ENCODE measurements at regions not wholly inside any gene's neighbourhood (a gene's known extent, or its start where the extent isn't known, plus 50 kb on each side); places are given as distances from the start of the nearest gene placed in this dataset.
"Not testable (repeated sequence)": the region's sequence is repeated elsewhere in the genome, so short reads cannot be mapped to it uniquely, and the experiment has no call there.

- no peak for DNase-seq
These were observed 53.3 kb upstream of the KY start for GRCh38 chr3:134704133-134704532.

DNA sequence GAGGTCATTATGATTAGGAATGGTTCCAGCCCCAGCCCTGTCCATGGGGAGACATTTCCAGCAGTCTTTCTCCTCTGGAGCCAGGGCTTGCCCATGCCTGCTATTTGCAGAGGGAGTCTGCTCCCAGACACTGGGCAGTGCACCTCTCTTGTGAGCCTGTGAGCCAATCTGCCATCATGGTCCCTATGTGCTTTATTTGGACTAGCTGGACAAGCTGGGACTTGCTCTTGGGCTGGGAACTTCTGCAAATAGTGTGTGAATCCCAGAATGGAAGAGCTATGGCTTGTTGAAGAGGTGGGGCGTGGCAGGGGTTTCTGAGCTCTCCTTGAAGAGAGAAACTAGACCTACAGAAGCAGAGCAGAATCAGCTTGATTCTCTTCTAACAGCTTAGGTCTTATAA is 53.7 kb upstream of the KY start:
- DNase-seq: no peak

DNA sequence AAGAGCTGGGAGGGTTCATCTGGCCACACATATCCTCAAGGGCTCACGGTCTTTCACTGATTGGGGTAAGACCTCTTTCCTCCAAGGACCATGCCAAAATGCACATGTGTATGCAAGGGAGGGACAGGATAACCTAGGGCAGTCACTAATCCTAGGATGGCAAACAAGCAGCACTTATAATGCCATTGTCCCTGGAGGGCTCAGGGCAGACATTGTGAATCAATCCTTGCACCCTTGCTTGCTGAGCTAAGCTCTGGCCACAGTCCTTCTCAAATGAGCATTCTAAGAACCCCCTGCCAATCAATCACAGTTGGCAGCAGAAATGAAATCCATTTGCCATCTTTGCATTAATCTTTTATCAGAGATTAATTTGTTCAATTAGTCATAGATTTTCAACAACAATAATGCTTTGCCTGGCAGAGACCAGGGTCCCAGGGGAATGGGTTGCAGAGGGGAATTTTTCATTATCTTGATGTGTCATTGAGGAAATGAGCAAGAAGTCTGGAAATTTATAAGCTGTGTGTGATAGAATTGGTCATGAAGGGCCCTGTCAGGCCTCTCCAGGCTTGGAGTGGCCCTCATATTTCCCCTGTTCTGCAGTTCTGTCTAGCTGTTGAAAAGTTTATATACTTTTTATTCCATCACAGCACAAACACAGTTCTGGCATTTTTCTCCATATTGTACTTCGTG is 57.2 kb upstream of the KY start:
- no peak for DNase-seq

DNA sequence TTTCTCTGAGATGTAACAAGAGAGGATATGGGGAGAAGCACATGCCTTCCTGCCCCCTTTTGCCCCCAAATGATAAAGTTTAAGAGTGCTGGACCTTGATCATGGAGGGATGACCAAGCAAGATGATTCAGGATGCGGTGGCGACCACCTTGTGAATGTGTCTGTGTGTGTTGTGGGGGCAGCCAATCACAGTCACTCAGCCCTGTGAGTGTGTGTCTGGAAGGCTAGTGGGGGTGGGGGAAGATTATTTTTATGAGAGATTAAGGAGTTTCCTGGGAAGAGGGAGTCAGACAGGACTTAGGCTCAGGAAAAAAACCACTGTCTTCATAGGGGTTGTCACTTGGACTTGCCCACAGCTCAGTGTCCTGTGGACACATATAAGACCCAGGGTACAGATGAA is 57.8 kb upstream of the KY start:
- DNase-seq: no peak

- DNase-seq: no peak
These were observed 58.3 kb upstream of the KY start for GRCh38 chr3:134709076-134709475.

DNA sequence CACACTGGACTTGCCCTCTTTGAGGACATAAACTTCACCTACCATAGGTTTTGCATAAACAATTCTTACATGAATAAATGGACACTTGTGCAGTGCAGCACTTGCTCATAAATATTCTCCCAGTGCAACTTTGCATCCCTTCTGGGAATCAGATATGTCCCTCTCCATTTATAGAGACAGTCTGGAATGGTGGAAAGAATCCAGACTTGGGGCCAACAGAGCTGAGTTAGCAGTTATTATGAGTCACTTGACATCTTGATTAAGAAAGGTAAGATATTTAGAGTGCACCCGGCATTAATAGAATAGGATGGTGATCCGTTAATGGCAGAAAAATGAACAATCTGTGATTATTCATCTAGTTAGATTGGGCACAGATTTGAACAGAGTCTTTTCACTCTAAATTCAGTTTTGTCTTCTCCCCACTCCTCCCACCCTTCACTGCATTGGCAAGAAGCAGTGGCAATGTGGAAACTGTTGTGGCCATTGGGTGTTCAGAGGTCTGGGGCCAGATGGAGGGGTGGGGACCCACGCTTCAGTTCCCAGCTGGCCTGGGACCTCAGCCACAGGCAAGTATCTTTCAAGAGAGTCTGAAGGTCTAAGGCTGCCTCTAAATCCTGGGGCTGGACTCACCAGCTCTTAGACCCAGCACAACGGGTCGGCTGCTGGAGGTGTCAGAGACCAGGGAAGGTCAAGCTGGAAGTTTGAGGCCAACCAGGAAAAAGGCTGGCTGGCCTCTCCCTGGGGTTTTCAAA is 58.9 kb upstream of the KY start:
- DNase-seq: no peak

- DNase-seq: no peak
These were observed 59.5 kb upstream of the KY start for GRCh38 chr3:134710313-134710680.

- no peak for DNase-seq
These were observed 60.5 kb upstream of the KY start for GRCh38 chr3:134711284-134711683.

DNA sequence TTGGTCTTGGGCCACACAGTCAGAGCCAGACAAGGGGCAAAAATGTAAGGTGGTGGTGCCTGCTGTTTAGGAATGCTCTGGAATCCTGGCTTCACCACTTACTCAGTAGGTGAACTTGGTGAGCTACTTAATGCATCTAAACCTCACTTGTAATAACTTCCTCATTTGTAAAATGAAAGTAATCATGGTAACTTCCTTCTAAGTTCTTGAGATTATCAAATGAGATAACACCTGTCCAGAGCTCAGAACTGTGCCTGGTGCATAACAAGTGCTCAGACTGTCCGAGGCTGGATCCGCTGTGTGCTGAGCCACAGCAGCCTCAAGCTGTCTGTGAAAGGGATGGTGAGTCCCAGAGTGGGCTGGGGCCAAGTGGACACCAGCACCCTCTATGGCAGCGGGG is 62.8 kb upstream of the KY start:
- no peak for DNase-seq

DNA sequence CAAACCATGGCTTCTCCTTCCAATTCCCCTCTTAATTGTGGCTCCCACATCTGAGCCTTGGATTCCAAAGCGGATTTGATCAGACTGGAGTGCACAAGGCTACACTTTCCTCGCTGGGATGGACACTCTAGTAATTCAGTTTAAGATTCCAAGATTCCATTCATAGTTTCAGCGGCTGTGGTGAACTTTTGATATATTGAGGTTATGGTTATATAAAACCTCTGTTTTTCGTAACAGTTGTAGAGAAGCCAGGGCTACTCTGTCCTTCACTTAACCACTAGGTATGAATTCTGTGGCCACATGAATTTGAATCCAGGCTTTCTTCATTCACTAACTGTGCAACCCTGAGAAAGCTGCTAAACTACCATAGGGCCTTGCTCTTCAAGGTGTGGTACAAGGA is 67.9 kb upstream of the KY start:
- DNase-seq: no peak

DNA sequence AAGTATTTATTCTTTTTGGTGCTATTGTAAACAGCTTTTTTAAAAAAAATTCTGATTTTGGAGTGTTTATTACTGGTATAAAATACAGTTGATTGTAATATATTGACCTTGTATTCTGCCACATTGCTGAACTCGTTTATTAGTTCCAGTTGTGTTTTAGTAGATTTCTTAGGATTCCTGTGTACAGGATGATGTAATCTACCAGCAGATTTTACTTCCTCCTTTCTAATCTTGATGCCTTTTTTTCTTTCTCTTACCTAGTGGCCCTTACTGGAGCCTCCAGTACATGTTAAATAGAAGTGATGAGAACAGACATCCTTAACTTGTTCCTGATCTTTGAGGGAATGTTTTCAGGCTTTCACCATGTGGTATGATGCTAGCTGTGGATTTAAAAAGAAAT is 70.4 kb upstream of the KY start:
- DNase-seq: peak; percentile 1 to 46

DNA sequence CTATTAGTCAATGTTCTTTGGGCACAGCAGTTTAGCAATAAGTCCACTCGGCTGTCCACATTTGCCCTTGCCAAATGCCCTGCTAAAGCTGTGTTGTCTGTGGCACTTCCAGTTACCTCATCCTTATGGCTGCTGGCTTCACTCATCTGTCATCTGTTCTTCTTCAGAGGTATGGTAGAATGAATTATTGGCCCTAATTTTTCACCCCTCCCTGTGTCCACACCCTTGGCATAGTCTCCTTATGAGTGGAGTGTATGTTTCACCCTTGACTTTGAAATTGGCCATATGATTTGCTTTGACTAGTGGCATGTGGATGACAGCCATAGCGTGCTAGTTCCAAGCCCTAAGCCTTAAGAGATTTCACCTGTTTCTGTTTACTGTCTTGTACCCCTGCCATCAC is 72.1 kb upstream of the EPHB1 start:
- DNase-seq: no peak

GRCh38 chr3:134729649-134730048 is 65.4 kb upstream of the EPHB1 start:
- DNase-seq: no peak

GRCh38 chr3:134737516-134737915 is 57.5 kb upstream of the EPHB1 start:
- no peak for DNase-seq

DNA sequence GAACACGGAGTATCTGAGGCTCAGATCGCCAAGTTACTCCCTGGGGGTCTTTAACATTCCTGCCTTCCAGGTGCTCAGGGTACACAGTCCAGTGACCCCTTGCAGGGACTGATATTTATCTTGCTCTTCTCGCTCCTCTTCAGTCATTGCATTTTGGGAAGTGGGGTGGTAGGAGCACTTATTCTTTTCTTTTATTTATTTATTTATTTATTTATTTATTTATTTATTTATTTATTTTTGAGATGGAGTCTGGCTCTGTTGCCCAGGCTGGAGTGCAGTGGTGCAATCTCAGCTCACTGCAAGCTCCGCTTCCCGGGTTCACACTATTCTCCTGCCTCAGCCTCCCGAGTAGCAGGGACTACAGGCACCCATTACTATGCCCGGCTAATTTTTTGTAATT is 55.0 kb upstream of the EPHB1 start:
- not testable (repeated sequence) for DNase-seq

GRCh38 chr3:134742202-134742601 is 52.9 kb upstream of the EPHB1 start:
- no peak for DNase-seq

DNA sequence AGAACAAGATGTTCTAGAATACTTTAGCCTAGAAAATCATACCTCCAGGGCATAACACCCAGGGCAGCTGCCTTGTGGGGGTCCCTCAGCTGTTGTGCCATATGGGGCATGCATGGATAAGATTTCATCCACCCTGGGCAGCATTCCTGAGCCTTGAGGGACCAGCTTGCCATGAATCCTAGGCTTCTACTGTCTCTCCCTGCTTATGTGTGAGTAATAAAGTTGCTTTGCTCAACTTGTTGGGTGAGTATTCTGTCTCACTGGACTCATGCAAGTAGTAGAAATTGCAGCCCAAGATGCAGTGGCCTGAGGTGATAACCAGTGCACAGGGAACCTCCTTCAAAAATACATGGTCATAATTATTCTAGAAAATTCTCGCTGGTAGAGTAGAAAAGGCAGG is 52.1 kb upstream of the EPHB1 start:
- DNase-seq: no peak
